Kidney epithelial cell (primary cell): ENCODE measurements at regions not wholly inside any gene's neighbourhood (a gene's known extent, or its start where the extent isn't known, plus 50 kb on each side); places are given as distances from the start of the nearest gene placed in this dataset.

Experiments used
- DNase-seq: peaks from one replicate; pipeline ENCODE4 v3.0.0-alpha.2; 2010; ENCODE audit warnings: low read depth
- H3K27me3 ChIP-seq: 2 replicates; pipeline ENCODE4 v1.6.0; 2011; ENCODE audit warnings: low read length; ENCODE audit not compliant: control insufficient read depth, insufficient read depth
- H3K36me3 ChIP-seq: 2 replicates; pipeline ENCODE4 v1.5.1; 2011; ENCODE audit warnings: low read length; ENCODE audit not compliant: control insufficient read depth, insufficient read depth
- H3K4me3 ChIP-seq: 2 replicates; pipeline ENCODE4 v1.5.1; 2011; ENCODE audit warnings: low read depth, mild to moderate bottlenecking, control low read depth, low read length
- TF ChIP-seq, protein P1 (sequence below): IDR thresholded peaks from 2 replicates; pipeline ENCODE4 v1.5.1; 2011; ENCODE audit warnings: mild to moderate bottlenecking, moderate library complexity, low read length, control low read depth, inconsistent platforms; ENCODE audit not compliant: insufficient read depth, poor library complexity, severe bottlenecking

DNA sequence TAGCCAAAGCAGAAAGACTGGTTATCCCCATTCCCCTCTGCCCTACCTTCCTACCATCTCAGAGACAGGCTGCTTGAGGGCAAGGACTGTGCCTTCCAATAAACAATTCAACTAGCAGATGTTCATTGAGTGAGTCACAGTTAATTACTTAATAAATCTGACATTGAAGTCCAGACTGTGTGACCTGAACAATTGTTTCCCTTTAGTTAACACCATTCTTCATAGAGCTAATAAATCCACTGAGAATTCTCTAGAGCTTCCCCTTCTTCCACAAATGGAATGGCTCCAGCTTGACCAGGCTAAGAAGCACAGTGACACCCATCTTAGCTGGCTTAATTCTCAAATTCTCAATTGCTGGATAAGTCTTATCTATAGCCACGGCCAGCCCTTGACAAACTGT is 61.9 kb upstream of the GJA5 start:
- H3K36me3 ChIP-seq: no peaks in the 10 kb centered on the region

DNA sequence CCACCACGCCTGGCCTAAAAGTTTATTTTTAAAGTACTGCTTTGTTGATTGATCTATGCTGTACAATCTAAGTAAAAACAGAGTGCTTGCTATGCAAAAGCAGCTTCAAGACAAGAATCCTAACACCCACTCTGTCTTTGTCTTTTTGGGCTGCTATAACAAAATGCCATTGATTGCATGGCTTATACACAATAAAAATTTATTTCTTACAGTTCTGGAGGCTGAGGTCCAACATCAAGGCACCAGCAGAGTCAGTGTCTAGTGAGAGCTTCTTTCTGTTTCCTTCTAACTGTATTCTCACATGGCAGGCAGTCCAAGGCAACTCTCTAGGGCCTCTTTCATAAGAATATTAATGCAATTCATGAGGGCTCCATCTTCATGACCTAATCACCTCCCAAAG is 63.6 kb upstream of the GJA5 start:
- Histone ChIP-seq H3K27me3 (no peaks in the 10 kb centered on the region), H3K4me3 (no peak overlapping the region), H3K36me3 (no peaks in the 10 kb centered on the region)
- no peak for DNase-seq
- TF ChIP-seq, protein P1, sequence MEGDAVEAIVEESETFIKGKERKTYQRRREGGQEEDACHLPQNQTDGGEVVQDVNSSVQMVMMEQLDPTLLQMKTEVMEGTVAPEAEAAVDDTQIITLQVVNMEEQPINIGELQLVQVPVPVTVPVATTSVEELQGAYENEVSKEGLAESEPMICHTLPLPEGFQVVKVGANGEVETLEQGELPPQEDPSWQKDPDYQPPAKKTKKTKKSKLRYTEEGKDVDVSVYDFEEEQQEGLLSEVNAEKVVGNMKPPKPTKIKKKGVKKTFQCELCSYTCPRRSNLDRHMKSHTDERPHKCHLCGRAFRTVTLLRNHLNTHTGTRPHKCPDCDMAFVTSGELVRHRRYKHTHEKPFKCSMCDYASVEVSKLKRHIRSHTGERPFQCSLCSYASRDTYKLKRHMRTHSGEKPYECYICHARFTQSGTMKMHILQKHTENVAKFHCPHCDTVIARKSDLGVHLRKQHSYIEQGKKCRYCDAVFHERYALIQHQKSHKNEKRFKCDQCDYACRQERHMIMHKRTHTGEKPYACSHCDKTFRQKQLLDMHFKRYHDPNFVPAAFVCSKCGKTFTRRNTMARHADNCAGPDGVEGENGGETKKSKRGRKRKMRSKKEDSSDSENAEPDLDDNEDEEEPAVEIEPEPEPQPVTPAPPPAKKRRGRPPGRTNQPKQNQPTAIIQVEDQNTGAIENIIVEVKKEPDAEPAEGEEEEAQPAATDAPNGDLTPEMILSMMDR: no peak

More for the DNA sequence above, 61.9 kb upstream of the GJA5 start:
- Histone ChIP-seq H3K4me3 (no peak overlapping the region), H3K27me3 (no peaks in the 10 kb centered on the region)
- TF ChIP-seq, protein P1: no peak
- no peak for DNase-seq

- Histone ChIP-seq H3K27me3 (no peaks in the 10 kb centered on the region), H3K4me3 (no peak overlapping the region)
These were observed 64.4 kb upstream of the GJA5 start for GRCh38 chr1:147824798-147825197.

DNA sequence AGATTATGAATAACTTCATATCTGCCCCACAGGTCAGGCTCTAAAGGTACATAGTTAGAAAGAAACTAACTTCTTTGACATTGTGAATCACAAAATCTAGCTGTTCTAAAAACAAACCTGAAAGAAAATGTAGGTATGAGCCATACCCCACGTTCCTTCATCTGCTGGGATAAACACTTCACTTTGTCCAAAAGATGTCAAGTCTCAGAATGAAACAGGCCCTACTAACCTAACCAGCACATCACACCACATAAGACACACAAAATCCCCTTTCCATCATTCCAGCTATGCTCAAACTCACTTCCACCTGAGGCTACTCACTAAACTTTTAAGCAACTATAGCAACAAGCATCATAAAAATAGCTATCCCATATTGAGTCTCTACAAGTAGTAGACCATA is 65.2 kb upstream of the GJA5 start:
- Histone ChIP-seq H3K36me3 (no peaks in the 10 kb centered on the region), H3K27me3 (no peaks in the 10 kb centered on the region), H3K4me3 (no peak overlapping the region)
- TF ChIP-seq, protein P1: no peak
- no peak for DNase-seq

More at GRCh38 chr1:147824798-147825197, 64.4 kb upstream of the GJA5 start:
- TF ChIP-seq, protein P1: no peak
- no peak for DNase-seq
- H3K36me3 ChIP-seq: no peaks in the 10 kb centered on the region

- Histone ChIP-seq H3K36me3 (no peaks in the 10 kb centered on the region), H3K27me3 (no peaks in the 10 kb centered on the region), H3K4me3 (no peak overlapping the region)
- DNase-seq: no peak
- TF ChIP-seq, protein P1: no peak
These were observed 65.9 kb upstream of the GJA5 start for GRCh38 chr1:147826259-147826658.

DNA sequence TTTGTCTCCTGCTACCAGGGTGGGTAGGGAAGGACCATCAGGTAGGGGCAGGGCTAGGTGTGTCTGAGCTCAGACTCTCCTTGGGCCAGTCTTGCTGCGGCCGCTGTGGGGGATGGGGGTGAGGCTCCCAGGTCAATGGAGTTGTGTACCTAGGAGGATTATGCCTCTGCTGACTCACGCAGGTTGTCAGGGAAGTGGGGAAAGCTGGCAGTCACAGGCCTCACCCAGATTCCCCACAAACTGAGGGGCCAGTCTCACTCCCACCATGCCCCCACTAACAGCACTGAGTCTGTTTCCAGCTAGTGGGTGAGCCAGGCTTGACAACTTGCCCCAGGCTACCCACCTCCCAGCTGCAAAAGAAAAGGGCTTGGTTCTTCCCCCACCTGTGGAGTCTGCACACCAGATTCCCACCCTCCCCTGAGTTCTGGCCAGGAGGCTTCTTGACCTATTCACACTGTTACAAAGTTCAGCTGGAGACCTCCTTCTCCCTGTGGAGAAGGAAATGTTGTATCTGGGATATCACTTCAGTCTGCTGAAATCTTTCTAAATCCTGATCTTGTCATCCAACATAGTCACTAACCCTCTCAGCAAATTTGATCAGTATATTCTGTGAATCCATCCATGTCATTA is 69.2 kb upstream of the GJA8 start:
- DNase-seq: no peak
- TF ChIP-seq, protein P1: no peak
- Histone ChIP-seq H3K36me3 (no peaks in the 10 kb centered on the region), H3K27me3 (no peaks in the 10 kb centered on the region), H3K4me3 (no peak overlapping the region)
